ENCODE measurements at regions not wholly inside any gene's neighbourhood (a gene's known extent, or its start where the extent isn't known, plus 50 kb on each side); places are given as distances from the start of the nearest gene placed in this dataset.
"Not testable (repeated sequence)": the region's sequence is repeated elsewhere in the genome, so short reads cannot be mapped to it uniquely, and the experiment has no call there.

DNA sequence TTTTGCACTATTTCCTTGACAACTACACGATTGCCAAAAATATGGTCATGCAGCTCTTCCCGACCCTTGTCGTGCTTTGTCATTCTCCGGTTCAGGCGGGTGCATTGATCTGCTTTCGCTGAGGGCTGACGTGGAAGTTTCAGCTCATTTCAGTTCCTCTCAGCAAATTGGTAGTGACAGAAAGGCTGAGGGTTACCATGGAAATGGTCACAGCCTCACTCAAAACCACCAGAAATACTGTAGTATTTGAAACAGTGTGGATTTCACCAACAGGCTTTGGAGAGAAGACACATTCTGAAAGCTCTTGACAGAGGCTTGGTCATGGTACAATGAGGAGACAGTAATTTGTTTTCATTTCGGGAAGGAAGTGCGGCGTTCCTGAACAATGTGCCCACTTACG is 99.7 kb upstream of the EXOC2 start:
- no peak for DNase-seq

DNA sequence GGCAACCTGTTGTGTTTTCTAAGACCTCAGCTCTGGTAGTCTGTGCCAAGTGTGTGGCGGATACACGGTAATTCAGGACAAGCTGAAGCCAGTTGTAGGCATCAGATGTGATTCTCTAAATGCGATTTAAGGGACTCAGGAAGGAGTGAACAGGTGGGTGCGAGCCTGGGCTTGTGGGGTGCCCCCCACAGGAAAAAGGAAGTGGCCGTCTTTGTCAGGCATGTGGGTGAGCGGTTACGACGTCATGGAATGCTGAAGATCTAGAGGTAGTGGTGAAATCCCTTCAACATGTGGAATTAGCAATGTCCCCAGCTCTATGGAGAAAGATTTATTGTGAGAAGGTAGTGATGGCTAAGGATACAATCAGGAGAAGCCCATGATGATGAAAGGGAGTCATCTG is 95.1 kb upstream of the EXOC2 start:
- DNase-seq, result no peak

DNA sequence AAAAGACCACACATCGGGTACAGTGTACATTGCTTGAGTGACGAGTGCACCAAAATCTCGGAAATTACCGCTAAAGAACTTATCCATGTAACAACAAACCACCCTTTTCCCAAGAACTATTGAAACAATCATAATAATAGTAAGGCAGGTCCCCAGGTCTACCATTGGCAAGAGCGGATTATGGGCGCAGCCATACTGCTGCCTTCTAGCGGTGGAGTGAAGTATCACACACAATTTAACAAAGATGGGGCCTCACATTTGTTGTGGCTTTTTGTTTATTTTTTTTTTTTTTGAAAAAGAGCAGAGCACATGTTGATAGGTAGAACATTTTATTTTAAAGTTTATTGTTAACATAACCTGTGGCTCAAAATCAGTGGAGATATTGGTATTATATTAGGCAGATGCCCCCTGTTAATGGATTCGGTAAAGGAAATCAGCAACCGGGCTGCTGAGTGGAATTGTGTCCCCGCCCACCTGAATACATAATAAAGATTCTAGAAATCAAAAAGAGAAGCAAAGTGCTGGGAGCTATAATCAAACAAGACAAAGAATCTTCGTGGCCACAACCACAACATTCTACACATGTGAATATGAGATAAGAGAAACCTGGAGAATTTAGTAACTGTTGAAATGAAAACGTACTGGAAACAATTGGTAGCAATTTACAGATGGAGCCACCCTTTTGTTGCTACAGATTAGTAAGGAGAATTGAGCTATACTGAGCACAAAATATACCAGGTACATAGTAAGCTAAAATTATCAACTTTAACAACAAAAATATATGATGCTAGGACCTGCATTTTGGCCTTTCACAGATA is 94.2 kb upstream of the EXOC2 start:
- peak in 1 of 2 donors; percentile 5 for DNase-seq

DNA sequence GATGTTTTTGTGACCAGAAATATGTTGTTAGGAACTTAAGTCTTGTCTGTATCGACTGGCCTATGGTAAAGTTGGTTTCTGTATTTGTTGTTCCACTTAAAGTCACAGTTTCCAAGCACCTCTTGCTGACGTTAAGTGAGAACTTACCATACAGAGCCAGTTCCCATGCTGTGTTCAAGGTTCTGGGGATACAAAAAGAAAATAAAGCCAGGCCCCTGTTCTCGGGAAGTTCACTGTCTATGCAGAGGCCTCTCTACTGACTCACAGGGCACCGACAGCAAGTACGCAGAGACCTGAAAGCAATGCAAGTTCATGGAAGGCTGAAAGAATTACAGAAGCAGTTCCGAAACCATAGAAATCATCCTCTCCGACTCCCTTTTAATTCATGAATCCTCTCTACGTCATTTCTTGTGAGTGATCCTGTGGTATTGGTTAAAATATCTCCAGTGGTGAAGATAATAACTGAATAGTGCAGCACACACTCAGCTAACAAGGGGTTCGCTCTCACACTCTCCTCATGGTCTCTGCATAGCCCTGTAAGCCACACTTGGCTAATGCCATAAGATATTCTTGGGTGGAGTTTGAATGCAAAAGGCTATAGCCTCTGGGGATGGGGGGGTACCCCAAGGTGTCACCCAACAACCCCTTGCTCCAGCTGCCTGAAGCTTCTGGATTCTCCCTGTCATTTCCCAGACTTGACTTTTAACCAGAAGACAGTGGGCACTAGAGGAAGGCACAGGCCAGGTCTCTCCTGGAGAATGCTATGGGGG is 91.2 kb upstream of the EXOC2 start:
- DNase-seq, result no peak

DNA sequence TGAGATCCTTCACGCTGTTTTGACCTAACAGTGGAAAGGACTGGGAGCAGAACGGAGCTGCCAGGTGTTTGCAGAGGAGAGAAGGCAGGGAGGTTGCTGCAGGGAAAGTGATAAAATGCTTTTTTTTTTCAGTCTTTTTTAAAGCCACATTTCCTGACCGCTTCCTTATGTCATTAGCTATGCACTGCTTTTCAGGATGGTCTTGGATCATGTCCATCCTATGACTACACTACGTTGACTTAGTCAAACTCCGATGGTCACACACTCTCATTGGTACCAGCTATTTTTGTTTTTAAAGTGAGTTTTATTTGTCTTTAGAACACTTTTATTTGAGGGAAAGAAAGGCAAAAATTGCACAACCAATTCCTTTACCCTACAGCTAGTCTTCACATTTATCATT is 89.2 kb upstream of the EXOC2 start:
- no peak for DNase-seq

DNA sequence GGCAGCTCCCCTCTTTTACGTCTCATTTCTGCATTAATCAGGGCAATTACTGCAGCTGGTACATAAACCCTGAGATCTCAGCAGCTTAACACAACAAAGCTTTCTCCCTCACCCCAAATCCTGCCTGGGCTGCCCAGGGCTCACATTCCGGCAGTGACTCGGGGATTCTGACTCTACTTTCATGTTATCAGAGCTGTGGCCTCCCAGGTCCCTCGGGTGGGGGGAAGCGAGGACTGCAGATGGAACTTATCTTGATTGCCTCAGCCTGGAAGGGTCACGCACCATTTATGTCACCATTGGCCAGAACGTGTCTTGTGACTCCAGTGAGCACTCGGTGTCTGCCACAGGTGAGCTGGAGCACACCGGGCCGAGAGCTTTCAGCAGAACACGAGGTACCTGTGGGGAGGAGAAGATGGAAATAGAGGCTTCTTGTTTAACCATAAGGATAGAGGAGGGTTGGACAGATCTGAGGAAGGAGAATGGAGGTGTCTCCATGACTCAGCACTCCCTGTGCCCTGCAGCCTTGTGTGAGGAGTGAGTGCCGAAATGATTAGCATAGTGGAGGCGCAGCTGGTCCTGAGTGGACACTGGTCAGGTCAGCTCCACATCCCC is 88.5 kb upstream of the EXOC2 start:
- DNase-seq, result no peak

DNA sequence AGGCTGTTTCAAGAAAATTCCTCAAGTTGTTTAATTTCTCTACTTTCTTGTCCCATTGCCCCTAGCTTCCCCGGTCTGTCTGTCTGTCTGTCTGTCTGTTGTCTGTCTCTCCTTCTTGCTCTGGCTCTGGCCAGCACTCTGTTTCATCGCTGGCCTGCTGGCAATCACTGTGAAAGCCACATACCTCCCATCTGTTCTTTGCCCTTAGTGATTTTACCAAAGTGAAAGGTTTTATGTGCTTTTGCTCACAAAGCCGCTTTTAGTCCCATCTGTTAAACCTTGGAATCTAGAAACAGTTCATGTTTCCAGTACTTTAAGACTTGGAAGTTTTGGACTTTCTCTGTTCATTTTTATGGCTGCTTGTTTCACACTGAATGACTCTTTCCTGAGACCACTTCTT is 87.8 kb upstream of the EXOC2 start:
- DNase-seq, result no peak

DNA sequence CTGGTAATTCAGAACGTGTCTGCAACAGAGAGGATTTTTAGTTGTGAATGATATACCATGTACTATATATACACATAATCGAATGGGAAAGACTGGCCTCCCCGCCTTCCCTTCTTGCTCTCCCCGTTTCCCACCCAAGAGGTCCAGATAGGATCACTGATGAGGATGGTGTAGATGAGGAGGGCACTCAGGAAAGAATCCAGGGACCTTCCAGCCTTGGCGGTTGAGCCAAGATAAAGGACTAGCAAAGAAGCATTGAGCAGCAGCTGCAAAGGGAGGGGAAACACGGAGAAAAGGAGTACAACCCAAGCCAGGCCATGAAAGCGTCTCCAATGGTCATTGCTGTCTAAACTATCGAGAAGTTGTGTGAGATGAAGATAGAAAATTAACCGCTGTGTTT is 84.0 kb upstream of the EXOC2 start:
- no peak for DNase-seq

DNA sequence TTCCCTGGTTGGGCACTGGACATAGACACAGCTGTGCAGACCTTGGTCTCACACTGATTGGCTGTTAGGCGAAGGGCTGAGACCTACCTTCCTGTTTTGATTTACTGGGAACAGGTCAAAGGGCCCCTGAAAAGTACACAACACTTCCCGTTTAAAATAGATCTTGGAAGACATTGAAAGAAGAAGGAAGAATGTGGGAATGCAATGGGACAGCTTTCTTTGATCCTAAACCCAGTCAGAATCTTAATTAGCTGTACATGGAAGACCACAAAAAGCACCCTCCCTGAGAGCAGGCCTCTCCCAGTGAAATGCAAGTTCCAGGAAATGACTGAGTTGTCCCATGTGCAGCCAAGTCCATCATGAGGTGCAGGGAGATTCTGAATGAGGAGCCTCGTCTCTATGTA is 83.6 kb upstream of the EXOC2 start:
- DNase-seq, result no peak

DNA sequence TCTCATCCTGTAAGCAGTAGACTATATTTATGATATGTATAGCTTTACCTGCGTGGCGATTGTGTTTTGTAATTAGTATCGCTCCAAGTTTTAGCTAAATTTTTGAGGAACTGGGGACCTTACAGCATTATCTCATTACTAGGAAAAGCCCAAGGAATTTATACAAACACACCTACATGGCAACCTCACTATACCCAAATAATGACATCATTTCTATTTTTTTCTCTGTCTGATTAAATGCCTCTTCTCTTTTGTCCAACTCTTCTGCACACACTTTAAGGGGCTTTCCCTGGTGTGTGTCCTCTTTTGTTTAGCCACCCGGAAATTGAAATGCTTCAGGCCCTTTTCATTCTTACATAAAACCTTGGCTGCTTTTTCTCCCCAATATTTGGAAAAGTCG is 82.9 kb upstream of the EXOC2 start:
- no peak for DNase-seq

DNA sequence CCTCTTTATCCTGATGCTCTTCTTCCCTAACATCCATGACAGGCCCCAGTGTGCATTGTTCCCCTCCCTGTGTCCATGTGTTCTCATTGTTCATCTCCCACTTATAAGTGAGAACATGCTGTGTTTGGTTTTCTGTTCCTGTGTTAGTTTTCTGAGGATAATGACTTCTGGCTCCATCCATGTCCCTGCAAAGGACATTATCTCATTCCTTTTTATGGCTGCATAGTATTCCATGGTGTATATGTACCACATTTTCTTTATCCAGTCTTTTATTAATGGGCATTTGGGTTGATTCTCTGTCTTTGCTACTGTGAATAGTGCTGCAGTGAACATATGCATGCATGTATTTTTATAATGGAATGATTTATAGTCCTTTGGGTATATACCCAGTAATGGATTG is 78.7 kb upstream of the EXOC2 start:
- DNase-seq, result not testable (repeated sequence)

DNA sequence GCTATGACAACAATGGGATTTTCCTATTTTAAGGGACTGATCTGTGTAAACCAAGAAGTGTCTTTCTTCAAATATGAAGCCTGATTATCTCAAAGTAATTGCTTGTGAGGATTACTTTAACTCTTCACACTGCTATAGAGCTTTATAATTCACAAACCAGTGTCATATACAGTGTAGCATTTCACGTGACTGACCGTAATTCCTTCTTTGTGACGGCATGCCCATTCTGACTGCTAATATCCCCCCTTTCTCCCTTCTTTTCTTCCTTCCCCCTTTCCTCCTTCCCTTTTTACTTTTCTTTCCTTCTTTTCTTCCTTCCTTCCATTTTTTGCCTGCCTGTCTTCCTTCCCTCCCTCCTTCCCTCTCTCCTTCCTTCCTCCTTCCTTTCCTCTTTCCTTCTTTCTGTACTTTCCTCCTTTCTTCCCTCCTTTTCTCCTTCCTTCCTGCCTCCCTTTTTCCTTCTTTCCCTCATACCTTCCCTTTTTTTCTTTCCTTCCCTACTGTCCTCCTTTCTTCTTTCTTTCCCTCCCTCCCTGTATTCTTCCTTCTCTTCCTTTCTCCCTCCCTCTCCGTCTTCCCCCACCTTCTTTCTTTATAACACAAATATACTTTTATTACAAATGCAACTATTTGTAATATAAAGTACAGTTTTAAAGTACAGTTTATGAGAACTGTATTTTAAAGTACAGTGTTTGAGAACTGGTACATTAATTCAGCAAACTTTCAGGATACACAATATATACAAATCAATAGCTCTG is 75.0 kb upstream of the EXOC2 start:
- DNase-seq, result no peak

DNA sequence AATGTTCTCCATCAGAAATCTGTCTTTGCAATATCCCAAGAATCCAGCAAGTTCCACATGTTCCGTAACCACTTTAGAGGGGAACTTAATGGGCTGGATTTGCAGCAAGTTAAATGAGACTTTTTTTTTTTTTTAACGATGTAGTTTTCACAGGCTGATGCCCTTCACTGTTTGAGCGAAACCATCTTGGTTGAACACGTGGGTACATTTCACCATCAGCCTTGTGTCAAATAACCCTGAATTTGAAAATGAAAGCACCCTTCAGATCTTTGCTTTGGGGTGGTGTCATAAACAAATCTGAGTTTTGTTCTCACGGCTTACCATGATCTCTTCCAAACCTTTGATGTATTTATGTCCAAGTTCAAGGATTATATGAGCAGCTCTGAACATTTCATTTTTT is 73.7 kb upstream of the EXOC2 start:
- DNase-seq, result no peak

DNA sequence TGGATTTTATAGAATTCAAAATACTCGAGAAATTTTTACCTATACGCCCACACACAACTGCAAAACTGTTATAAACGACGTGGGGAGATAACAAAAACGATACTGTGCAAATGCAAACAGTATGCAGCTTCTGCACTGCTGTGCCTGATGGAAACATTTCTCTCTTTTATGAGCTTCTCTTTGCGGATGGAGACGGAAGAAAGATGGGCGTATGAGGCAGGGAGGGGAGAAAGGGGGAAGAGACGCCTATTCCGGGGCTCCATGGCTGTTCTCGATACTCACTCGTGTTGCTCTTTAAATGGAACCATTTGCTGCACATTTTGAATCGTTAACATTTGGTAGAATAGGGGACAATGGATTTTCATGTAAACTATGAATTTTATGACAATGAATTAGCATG is 69.1 kb upstream of the EXOC2 start:
- DNase-seq, result no peak

DNA sequence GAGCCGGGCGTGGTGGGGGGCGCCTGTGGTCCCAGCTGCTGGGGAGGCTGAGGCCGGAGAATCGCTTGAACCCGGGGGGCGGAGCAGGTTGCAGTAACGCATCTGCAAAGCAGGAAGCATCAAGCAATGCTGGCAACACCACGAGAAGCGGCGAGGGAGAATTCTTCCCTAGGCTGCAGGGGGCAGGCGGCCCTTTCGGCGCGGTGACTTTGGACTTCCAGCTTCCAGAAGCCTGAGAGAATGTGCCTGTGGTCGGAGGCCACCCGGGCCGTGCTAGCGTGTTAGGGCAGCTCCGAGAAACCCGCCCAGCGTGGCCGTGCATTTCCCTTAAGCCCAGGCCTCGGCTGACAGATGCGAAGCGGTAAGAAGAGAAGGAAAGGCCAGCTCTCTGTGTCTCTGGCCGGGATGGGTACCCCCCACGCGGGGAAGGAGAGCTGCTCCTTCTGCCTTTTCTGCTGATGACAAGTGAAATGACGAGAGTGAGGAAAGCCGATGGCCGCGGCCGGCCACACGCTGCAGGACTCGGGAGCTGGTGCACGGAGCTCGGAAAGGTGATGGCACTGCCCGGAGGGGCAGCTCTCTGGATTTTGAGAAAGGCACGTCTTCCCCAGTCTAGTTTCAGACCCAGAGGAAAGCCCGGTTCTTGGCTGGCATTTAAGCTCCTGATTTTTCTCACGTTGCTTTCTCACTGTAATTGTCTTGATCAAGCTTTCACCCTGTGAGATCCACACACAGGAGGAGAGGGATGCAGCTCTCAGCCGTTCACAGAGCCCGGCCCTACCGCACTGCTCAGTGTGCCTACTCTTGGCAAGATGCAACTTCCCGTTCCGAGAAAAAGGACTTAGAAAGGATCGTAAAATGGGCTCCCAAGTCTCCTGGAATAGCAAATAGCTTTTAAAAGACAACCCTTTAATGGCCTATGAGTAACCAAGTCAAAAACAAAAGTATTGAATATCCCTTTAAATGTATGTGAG is 68.3 kb upstream of the EXOC2 start:
- no peak for DNase-seq

DNA sequence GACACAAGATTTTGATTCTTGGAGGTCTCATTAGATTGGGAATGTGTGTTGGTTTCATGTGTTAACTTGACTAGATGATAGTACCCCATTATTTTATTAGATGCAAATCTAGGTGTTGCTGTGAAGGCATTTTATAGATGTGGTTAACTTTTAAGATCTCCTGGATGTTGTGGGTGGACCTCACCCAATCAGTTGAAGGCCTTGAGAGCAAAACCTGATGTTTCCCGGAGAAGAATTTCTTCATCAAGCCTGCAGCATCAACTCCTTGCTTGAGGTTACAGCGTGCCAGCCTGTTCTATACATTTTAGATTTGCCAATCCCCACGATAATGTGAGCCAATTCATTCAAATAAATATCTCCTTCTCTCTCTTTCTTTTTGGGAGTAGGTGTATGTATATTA is 66.8 kb upstream of the EXOC2 start:
- DNase-seq, result no peak

DNA sequence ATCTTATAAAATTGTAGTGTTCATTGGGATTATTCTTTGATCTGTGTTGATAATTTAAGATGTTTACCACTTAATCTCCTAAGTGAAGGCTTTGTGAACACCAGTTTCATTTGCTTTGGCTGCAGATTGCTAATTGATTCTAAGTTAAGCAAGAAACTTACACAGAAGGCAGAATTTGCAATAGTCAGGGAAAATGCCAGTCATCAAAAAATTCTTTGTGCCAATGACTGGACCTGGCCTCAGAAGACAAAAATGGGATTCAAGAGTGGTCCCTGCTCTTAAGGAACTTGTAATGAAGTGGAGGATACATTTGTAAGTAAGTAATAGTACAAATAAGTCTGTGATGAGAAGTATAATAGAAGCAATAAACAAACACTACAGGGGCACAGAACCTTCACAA is 63.3 kb upstream of the EXOC2 start:
- DNase-seq, result no peak

DNA sequence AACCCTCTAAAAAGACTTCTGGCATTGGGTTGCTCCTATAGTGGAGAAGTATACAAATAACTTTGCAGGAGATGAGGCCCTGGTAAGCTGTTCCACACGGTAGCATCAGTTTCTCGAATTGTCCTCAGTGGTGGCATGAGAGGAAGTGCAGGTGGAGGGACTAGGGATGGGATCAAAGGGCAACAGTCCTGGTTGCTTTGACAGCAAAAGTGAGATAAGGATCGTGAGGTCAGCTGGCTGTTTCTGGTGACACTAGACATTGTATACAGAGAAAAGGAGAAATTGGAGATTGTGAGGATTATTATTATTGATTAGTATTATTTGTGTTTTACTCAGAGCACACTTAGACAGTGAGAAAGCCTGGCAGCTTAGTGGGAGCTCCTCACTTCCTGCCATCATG is 61.3 kb upstream of the EXOC2 start:
- no peak for DNase-seq

DNA sequence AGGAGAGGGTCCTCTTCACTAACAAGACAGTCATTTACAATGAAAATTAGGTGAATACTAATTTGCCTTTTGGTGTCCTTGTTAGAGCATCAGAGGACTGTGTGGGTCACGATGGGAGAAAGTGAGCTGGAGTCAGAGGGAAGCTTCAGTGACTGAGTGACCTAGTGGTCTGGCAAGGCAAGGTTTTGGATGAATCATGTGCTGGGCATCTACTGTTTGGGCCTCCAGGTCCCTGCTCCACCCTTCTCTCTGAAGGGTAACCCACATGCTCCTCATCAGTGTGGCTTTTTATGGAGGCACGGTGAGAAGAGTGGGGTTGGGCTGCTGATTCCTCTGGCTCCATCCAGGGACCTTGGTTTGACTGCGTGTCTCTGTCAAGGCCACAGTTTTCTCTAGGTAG is 60.5 kb upstream of the EXOC2 start:
- DNase-seq, result no peak

DNA sequence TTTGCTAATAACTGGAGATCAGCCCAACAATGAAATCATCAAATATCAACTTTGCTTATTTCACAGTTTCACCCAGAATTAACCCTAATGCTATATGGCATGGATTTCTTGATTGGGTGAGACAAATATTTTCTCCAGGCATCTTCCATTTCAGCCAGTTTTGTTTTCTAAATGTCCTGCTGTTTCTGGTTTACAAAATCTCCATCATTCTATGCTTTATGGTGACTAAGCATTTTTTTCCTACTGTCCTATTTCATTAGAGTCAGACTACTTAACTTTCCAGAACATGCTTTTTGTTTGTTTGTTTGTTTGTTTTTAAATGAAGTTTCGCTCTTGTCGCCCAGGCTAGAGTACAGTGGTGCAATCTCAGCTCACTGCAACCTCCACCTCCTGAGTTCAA is 59.5 kb upstream of the EXOC2 start:
- no peak for DNase-seq

DNA sequence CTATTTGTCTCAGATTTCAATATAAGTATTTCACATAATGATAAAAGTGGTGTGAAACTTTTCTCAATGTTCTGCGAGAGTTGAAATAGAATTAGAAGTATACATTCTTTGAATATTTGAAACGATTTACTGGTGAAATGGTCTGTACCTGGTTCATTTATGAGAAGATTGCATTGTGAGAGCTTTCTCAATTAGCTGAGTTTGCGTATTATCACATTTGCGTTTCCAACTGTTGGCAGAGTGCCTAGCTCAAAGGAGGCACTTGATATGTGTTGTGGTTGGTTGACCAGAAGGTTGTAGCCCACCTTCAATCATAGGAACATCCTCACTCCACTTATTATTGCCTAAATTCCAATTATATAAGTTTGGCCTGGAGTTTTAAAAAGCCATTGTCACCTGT is 58.8 kb upstream of the EXOC2 start:
- no peak for DNase-seq

DNA sequence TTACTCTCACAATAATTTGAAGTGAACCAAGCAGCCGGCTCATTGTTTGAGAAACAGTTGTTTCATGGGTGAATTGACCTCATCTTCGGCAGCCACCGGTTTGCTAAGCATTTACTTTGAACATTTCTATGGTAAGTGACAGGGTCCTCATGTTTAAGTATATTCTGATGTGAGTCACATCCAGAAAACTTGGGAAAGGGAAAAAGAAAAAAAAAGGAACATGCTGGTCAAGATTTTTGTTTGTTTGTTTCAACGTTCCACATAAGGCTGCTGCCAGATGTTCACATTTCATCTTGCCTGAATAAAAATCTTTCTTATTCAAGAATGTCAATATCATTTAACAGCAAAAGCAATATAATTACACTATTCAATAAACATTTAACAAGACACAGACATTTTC is 55.0 kb upstream of the EXOC2 start:
- DNase-seq, result no peak
